ENCODE measurements at regions not wholly inside any gene's neighbourhood (a gene's known extent, or its start where the extent isn't known, plus 50 kb on each side); places are given as distances from the start of the nearest gene placed in this dataset.

DNA sequence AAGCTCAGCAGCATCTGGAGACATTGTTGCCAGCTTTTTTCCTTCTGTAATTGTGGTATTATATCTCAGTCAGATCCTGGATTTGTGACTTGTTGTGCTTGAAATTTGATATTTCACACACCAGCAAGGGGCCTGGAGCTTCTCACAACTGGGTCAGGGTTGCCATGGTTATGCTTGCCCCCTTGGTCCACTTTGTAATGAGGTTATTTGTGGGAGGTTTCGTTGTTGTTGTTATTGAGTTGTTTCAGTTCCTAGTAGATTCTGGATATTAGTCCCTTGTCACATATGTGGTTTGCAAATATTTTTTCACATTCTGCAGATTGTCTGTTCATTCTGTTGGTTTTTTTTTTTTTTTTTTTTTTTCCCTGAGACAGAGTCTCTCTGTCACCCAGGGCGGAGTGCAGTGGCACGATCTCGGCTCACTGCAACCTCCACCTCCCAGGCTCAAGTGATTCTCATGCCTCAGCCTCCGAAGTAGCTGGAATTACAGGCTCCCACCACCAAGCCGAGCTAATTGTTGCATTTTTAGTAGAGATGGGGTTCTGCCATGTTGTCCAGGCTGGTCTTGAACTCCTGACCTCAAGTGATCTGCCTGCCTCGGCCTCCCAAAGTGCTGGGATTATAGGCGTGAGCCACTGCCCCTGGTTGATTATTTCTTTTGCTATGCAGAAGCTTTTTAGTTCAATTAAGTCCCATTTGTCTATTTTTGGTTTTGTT, 80.6 kb upstream of the ETV6 start:
- DNase-seq, result no peak

DNA sequence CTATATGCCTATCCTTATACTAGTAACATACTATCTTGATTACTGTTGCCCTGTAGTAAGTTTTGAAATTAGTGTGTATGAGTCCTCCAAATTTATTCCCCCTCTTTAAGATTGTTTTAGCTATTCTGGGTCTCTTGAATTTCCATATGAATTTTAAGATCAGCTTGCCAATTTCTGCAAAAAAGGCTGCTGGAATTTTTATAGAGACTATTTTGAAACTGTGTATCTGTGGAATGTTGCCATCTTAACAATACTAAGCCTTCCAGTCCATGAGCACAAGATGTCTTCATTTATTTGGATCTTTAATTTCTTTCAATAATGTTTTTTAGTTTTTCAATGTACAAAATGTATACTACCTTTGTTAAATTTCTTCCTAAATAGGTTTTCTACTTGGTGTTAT, 79.8 kb upstream of the ETV6 start:
- no peak for DNase-seq

DNA sequence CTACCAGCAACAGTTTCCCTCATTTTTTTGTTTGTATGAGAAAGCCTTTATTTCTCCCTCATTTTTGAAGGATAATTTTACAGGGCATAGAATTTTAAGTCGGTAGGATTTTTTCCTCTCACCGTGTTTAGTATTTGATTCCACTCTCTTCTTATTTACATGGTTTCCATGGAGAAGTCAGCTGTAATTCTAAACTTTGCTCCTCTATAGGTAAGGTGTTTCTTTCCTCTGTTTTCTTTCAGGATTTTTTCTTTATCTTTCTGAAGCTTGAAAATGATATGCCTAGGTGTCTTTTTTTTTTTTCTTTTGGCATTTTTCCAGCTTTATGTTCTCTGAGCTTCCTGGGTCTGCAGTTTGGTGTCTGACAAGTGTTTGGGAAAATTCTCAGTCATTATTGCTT, 75.6 kb upstream of the ETV6 start:
- no peak for DNase-seq

DNA sequence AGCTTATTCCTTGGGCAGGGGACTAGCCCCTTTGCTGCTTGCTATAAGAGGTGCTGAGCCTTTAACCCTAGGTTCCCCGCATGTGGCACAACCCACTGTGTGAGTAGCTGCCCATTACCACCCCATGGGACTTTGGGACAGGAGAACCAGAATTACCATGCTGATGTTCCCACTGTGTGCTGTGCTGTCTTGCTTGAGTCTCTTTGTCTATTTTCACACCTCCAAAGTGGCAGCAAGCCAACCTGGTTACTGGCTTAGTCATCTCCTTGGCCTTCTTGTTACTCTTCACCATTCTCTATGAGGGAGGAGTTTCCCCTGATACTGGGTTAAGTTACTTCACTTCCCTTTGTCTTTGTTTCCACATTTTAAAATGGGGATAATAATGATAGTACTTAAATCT, 73.4 kb upstream of the ETV6 start:
- no peak for DNase-seq

DNA sequence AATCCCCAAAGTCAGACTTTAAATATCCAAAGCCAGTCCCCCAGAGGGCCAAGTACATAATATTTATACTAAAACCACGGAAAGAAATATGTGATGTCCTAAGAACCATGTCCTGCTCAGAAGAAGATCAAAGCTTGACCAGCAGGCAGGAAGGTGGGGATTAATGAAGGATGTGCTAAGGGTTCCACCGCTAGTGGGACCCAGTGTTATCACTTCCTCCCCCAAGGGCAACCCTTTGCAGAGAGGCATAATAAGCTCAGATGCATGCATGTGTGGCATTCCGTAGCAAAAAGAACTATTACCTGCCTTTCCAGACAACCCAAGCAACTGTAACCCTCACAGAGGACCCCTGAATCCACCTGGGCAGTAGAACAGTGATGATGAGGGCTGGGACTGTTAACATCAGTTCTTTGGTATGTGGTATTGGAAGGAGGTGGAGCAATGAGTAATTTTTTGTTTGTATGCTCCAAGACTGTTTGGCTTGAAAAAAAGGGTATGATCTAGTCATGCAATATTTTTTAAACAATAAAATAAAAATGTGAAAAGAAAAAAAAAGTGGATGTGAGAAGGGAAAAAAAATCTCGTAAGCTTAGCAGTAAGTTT, 71.7 kb upstream of the ETV6 start:
- DNase-seq, result no peak

DNA sequence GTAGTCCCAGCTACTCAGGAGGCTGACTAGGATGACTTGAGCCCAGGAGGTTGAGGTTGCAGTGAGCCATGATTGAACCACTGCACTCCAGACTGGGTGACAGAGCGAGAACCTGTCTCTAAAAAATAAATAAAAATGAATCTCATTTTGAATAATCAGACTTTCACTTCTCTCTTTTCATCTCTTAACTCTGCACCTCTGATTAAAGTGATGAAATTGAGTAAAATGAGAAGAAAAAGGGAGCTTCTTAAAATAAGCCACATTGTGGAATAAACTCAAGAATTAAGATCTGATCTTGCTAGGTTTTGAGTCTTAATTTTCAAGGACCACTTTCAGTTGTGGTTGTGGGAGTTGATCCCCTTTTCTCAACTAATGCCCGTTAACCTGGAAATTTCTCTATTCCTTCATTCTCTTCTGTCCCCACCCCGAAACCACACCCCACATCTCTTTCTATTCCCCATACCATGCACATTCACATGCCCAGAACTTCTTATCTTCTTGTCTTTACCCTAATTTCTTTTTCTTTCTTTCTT, 70.9 kb upstream of the ETV6 start:
- DNase-seq, result no peak

DNA sequence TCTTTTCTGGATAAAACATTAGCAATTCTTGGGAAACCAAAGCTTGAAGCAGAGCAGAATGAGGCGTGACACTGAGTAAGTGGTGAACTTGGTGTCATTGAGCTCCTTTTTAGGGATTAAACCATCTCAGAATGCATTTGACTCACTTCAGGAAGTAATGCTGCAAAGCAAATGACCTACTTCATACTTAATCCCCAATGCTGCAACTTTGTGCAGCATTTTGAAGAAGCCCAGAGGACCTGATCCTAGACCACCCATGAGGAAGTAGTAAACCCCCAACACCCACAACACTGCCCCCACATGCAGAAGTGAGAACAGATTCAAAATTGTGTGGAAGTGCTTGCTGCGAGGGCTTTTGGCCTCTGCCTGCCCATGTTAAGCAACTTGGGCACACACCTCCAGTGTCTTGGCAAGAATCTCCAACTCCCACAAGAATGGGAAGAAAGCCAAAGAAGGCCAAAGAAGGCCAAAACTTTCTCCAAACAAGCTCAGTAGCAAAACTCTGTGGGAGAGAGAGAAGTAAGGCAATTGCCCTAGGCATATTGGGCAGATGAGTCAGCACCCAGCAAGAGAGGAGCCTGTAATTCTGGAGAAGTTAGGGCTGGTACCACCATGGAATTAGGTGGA, 69.2 kb upstream of the ETV6 start:
- peak; percentile 85 for DNase-seq

DNA sequence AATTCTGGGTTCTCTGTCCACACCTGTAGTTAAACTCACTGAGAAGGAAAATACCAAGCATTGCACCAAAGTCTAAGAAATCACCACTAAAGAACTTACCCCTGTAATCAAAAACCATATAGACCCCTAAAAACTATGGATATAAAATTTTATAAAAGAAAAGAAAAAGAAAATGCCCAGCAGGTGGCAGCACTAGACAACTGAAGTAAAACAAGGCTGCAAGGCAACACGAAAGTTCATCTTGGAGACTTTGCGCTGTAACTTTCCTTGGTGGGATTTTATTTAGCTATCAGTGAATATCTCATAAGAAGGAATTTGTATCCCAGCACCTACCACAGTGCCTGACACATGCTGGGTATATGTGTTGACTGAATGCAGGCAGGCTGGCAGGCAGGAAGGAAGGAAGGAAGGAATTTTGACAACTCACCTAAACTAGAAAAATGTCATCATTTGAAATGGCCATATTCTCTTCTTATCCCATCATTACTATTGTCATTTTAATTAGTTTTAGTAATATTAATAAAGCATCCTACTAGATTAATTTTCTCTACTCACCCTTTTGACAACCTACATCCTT, 68.2 kb upstream of the ETV6 start:
- no peak for DNase-seq

DNA sequence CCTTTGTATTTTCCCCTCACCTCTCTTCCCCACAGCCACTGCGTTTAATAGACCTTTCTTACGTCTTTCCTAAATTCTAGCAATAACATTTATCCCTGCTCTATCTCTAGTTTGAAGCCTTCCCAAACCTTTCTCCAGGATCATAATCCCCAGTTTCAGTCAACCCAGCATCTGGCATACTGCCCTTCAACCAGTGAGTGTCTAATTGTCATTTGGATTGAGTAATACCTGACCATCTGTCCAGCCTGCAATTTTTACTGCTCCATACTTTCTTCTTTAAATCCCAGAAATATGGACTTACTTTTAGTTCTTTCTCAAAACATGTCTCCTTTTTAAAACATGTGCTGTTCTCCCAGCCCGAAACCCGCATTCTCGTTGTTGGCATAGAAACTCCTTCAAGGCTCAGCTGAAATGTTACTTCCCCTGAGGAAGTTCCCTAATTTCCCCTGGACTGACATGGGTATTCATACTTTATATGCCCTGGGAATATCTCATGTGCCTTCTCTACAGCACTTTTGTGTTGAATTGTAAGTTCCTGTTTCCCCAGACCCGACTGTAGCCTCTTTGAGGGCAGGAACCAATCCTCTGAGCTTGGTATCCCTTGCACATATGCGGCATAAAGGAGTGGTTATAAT, 65.1 kb upstream of the ETV6 start:
- DNase-seq, result no peak

DNA sequence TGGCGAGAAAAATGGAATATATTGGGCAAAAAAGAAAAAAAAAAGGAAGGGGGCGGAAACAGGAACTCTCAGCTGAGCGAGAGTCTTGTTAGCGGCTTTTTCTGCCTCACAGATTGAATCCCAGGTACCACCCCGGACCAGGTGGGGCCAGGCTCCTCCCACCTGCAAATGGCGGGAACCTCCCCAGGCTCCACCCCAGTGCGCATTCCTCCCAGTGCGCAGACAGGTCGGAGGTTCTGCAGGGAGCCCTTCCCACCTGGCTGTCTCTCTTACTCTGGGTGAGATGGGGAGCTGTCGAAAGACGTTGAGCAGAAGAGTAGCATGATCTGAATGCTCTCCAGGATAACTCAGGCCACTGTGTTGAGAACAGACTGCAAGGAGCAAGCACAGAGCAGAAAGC, 57.0 kb upstream of the ETV6 start:
- no peak for DNase-seq

DNA sequence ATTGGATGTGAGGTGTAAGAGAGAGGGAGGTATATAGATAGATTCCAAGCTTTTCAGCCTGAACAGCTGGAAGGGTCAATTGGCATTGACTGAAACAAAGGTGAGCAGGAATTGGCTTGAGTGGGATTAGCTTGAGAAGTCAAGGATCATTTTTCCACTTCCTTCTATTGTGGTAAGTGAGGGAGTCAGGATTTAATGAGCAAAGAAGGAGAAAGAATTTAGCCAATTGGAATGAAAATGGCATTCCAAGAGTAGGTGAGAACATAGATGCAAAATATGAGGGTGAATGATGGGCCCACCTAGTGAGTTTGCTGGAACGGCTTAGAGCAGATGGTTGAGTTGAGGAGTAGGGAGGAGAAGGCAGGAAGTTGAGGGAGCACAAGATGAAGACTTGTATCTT, 56.5 kb upstream of the ETV6 start:
- DNase-seq, result no peak

DNA sequence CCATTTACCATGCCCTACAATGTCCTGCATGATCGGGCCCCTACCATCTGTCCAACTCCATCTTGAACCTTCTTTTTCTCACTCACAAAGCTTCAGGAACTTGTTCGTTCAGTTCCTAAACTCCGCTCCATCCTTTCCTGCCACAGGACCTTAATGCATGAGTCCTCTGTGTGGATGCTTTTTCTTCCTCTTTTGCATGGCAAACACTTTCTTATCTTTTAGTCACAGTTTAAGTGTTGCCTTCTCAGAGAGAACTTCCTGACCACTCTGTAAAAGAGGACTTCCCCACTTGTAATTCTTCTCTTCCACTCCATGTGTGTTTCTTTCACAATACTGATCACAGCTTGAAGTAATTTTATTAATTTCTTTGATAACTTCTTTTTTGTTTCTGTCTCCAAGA, 54.4 kb upstream of the ETV6 start:
- DNase-seq, result no peak

DNA sequence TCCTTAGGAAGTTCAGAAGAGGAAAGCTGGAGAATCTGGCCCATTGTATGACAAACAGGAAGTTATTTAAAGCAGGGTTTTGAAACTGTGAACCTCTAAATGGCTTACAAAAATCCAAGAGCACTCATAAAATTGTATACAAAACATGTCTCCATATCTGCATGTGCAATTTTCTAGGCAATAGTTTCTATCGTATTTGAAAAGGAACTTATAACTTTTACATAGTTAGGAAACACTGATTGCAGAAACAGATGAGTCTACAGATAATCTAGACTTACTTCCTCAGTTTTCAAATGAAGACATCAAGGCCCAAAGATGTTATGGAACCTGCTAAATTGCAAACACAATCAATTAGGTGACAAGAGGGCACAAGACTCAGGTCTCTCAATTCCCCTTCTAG, 53.3 kb upstream of the ETV6 start:
- DNase-seq, result no peak

DNA sequence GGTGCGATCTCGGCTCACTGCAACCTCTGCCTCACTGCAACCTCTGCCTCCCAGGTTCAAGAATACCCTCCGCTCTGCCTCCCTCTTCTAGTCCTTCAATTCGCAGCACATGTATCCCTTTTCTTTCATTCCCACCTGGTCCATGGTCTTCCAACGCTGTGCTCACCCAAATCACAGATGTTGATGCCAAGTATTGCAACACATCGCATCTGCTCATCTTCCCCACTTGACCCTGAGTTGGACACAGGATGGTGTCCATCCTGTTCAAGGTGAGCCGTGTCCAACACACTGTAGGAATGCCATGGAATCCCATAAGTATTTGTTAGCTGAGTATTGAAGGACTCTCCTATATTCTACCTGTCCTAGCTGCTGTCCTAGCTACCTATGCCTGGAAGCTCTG, 50.6 kb upstream of the ETV6 start:
- DNase-seq, result no peak
